Inflammatory macrophage treated with lipopolysaccharide for 1 hour (primary cell): ENCODE measurements at regions not wholly inside any gene's neighbourhood (a gene's known extent, or its start where the extent isn't known, plus 50 kb on each side); places are given as distances from the start of the nearest gene placed in this dataset.
A peak's percentile ranks its signal among the peaks of the same experiment; 100 is the strongest.

ENCODE experiments used
- DNase-seq, 2 donors: peaks; one replicate each; pipeline ENCODE4 v3.0.0-alpha.2; 2020 to 2022

DNA sequence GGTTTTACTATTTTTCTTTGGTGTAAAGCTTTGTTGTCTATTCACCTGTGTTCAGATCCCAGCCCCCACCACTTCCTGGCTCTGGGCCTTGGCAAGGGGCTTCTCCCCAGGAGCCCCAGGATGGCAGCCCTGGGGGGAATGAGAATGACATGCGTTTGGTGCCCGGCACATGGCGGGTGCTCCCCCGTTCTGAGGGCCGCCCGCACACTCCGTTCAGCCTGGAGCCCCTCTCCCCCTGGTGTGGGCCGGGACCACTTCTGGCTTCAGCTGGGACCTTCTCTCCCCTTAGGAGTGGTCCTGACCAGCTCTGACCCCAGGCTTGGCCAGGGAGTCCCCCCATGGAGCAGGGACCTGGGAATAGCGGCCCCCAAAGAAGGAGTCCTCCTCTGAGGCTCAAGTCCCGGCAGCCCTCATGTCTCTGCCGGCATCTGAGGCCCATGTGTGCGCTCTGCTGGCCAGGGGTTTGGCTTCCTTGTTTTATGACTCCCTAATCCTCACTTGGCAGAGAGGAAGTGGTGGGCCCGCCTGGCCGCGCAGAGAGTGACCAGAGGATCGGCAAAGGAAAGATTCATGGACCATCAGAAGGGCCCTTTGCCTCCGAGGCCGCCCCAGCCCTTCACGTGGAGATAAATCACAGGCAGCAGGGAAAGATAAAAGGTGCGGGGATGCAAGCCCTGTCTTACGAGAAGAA, 57.0 kb upstream of the LMX1B start:
- DNase-seq: no peak

DNA sequence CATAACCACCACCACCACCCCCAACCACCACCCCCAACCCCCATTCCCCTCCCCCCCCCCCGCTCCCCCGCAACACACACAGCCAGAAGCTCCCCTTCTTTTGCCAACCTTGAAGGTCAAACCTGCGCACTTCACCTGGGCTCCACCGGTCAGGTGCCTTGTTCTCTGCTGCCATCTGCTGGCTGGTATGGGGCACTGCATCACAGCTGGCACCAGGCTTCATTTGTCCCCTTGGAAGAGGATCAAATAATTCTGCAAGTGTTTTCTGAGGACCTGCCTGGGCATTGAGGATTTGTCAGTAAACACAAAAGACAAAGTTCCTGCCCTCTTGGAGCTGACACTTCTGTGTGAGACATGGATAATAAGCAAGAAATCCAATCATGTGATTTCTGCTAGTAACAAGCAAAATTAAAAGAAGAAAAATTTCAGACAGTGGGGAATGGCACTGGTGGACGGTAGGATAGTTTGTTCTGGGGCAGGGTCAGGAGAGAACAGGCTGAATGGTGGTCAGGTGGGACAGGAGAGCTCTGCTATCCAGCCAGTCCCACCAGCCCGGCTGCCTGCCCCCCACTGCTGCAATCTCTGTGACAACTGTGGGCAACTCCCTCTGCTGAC, 55.6 kb upstream of the LMX1B start:
- peak; percentile 5 to 76 for DNase-seq

GRCh38 chr9:126559296-126559695, 54.4 kb upstream of the LMX1B start:
- DNase-seq: no peak

GRCh38 chr9:126561582-126561981, 52.1 kb upstream of the LMX1B start:
- peak; percentile 25 to 68 for DNase-seq

DNA sequence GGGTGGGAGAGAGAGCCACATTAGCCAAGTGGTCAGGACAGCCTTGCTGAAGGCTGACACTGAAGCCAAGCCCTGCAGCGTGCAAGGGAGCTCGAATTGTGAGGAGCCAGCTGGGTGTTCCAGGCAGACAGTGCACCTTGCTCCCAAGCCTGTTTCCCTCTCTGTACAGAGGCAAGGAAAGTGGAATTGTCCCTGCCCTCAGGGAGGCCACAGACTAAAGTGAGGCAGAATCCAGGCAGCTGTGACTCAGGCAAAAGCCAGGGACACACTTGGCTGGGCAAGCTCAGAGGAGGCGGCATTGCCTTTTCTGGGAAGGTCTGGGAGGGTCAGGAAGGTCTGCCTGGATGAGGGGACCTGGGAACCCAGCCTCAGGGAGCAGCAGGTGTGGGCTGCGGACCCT, 50.2 kb upstream of the LMX1B start:
- DNase-seq: no peak
